ENCODE measurements at regions not wholly inside any gene's neighbourhood (a gene's known extent, or its start where the extent isn't known, plus 50 kb on each side); places are given as distances from the start of the nearest gene placed in this dataset.

- DNase-seq (ENCODE audit: extremely low spot score in 2 of 2): no peak
- no peak overlapping the region for H3K27ac ChIP-seq
- H3K9me3 ChIP-seq: no peaks in the 10 kb centered on the region
- H3K27me3 ChIP-seq: no peaks in the 10 kb centered on the region
- TF ChIP-seq POLR2AphosphoS5 (IDR thresholded peaks at IDR 0.05; ENCODE audit: insufficient read depth in 1 of 2, low read depth in 1 of 2) (no peak), POLR2A (IDR thresholded peaks at IDR 0.05) (no peak)
- TF ChIP-seq, protein P1, sequence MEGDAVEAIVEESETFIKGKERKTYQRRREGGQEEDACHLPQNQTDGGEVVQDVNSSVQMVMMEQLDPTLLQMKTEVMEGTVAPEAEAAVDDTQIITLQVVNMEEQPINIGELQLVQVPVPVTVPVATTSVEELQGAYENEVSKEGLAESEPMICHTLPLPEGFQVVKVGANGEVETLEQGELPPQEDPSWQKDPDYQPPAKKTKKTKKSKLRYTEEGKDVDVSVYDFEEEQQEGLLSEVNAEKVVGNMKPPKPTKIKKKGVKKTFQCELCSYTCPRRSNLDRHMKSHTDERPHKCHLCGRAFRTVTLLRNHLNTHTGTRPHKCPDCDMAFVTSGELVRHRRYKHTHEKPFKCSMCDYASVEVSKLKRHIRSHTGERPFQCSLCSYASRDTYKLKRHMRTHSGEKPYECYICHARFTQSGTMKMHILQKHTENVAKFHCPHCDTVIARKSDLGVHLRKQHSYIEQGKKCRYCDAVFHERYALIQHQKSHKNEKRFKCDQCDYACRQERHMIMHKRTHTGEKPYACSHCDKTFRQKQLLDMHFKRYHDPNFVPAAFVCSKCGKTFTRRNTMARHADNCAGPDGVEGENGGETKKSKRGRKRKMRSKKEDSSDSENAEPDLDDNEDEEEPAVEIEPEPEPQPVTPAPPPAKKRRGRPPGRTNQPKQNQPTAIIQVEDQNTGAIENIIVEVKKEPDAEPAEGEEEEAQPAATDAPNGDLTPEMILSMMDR (IDR thresholded peaks at IDR 0.05): no peak
- intact Hi-C loops (cut with DNase I): no loop called here
- no peaks in the 10 kb centered on the region for H3K36me3 ChIP-seq
- no peak overlapping the region for H3K4me3 ChIP-seq
- H3K4me1 ChIP-seq: no peaks in the 10 kb centered on the region
These were observed 469.8 kb downstream of the KIF20B start for GRCh38 chr10:90171014-90171722.

DNA sequence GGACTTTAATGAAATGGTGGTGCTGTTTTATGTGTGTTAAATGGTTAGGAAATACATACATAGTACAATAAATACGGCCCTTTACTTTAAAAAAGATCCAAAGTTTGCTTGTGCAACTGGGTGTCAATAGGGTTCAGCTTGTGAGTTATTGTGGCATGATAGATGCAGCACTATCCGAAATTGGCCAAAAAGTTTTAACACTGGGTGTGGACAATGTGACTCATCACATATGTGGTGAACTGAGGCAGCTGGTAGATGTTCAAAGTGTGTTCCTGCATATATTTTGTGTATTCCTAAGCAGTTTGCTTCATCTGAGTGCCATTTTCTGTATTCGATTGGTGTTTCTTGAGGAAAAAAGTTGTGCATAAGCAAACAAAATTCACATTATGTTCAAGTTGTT is 473.1 kb downstream of the KIF20B start:
- no peak for DNase-seq (ENCODE audit: extremely low spot score in 2 of 2)
- no peak overlapping the region for H3K27ac ChIP-seq
- no peaks in the 10 kb centered on the region for H3K27me3 ChIP-seq
- no peaks in the 10 kb centered on the region for H3K36me3 ChIP-seq
- no peak overlapping the region for H3K4me3 ChIP-seq
- no peaks in the 10 kb centered on the region for H3K9me3 ChIP-seq
- TF ChIP-seq POLR2A (IDR thresholded peaks at IDR 0.05) (no peak), POLR2AphosphoS5 (IDR thresholded peaks at IDR 0.05; ENCODE audit: insufficient read depth in 1 of 2, low read depth in 1 of 2) (no peak)
- TF ChIP-seq, protein P1 (IDR thresholded peaks at IDR 0.05): no peak
- H3K4me1 ChIP-seq: no peaks in the 10 kb centered on the region
- intact Hi-C loops (cut with DNase I): no loop called here

GRCh38 chr10:90175161-90175681 is 473.8 kb downstream of the KIF20B start:
- intact Hi-C loops (cut with DNase I): no loop called here

GRCh38 chr10:90179696-90180407 is 478.5 kb downstream of the KIF20B start:
- Histone ChIP-seq H3K4me3 (no peak overlapping the region), H3K27me3 (no peaks in the 10 kb centered on the region), H3K36me3 (no peaks in the 10 kb centered on the region), H3K27ac (no peak overlapping the region), H3K4me1 (no peaks in the 10 kb centered on the region), H3K9me3 (no peaks in the 10 kb centered on the region)
- intact Hi-C loops (cut with DNase I): no loop called here
- peak in 1 of 2 donors; percentile 92 for DNase-seq (ENCODE audit: extremely low spot score in 2 of 2)
- TF ChIP-seq, protein P1 (IDR thresholded peaks at IDR 0.05): no peak
- TF ChIP-seq POLR2AphosphoS5 (IDR thresholded peaks at IDR 0.05; ENCODE audit: insufficient read depth in 1 of 2, low read depth in 1 of 2) (peak in 1 of 2 donors; percentile 54), POLR2A (IDR thresholded peaks at IDR 0.05) (no peak)

More at GRCh38 chr10:90175161-90175681, 473.8 kb downstream of the KIF20B start:
- Histone ChIP-seq H3K4me1 (no peaks in the 10 kb centered on the region), H3K27ac (no peak overlapping the region), H3K4me3 (no peak overlapping the region), H3K27me3 (no peaks in the 10 kb centered on the region), H3K9me3 (no peaks in the 10 kb centered on the region), H3K36me3 (no peaks in the 10 kb centered on the region)
- peak in 1 of 2 donors; percentile 90 for DNase-seq (ENCODE audit: extremely low spot score in 2 of 2)
- TF ChIP-seq POLR2AphosphoS5 (IDR thresholded peaks at IDR 0.05; ENCODE audit: insufficient read depth in 1 of 2, low read depth in 1 of 2) (no peak), POLR2A (IDR thresholded peaks at IDR 0.05) (no peak)
- TF ChIP-seq, protein P1 (IDR thresholded peaks at IDR 0.05): no peak

Data from vagina (tissue), 2 donors.